ENCODE measurements at regions not wholly inside any gene's neighbourhood (a gene's known extent, or its start where the extent isn't known, plus 50 kb on each side); places are given as distances from the start of the nearest gene placed in this dataset.

DNA sequence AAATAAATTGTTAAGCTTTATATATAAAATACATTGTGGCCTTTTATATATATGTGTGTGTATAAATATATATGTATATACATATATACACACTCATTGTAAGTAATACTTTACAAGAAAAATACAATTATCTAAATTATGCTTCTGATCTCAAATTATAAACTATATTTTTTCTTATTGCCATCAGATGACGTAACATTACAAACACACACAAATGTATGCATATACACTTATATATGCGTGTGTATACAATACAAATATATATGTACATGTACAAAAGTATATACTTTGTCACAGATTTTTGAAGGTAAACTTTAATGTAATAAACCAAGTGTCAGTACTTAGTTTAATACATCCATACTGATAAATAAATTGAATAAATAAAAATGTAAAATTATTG, 278.9 kb upstream of the LMO3 start:
- ATAC-seq = no peak
- DNase-seq = no peak
- in situ Hi-C loops (cut with MboI; ENCODE audit: low sequenced_read_pairs in 4 of 4) (no loop called here), intact Hi-C loops (cut with DNase I; ENCODE audit: low total_unique reads) (no loop called here)
- no peaks in the 10 kb centered on the region for H3K9me3 ChIP-seq
- TF ChIP-seq CTCF (IDR thresholded peaks at IDR 0.05 in 4 of 5, conservative IDR thresholded peaks at IDR 0.05 in 1 of 5) (no peak), POLR2A (IDR thresholded peaks at IDR 0.05) (no peak)
- H3K4me1 ChIP-seq = no peaks in the 10 kb centered on the region
- no peaks in the 10 kb centered on the region for H3K36me3 ChIP-seq
- no peak overlapping the region for H3K4me3 ChIP-seq
- H3K27ac ChIP-seq = no peak overlapping the region
- no peaks in the 10 kb centered on the region for H3K27me3 ChIP-seq

DNA sequence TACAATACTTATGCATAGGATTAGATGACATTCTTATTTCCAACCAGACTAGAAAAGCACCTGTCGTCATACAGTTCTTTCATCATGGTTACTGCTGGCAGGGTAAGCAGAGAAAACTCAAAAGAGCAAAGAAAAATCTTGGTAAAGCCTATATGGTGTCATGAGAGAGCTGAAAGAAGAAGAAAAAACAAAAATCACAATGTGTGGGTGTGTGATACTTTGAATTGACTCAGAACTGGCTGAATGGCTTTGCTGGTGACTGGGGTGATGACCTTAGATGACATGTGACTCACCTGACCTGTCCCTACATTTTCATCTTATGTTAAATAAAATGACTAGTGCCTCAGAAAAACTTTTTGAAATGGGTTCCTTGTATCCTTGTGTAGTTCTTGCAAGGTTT, 278.1 kb upstream of the LMO3 start:
- DNase-seq (no peak), ATAC-seq (no peak)
- Histone ChIP-seq H3K27ac (no peak overlapping the region), H3K4me3 (no peak overlapping the region), H3K27me3 (no peaks in the 10 kb centered on the region), H3K9me3 (no peaks in the 10 kb centered on the region), H3K4me1 (no peaks in the 10 kb centered on the region), H3K36me3 (no peaks in the 10 kb centered on the region)
- in situ Hi-C loops (cut with MboI; ENCODE audit: low sequenced_read_pairs in 4 of 4) (no loop called here), intact Hi-C loops (cut with DNase I; ENCODE audit: low total_unique reads) (no loop called here)
- TF ChIP-seq POLR2A (IDR thresholded peaks at IDR 0.05) (no peak), CTCF (IDR thresholded peaks at IDR 0.05 in 4 of 5, conservative IDR thresholded peaks at IDR 0.05 in 1 of 5) (no peak)

DNA sequence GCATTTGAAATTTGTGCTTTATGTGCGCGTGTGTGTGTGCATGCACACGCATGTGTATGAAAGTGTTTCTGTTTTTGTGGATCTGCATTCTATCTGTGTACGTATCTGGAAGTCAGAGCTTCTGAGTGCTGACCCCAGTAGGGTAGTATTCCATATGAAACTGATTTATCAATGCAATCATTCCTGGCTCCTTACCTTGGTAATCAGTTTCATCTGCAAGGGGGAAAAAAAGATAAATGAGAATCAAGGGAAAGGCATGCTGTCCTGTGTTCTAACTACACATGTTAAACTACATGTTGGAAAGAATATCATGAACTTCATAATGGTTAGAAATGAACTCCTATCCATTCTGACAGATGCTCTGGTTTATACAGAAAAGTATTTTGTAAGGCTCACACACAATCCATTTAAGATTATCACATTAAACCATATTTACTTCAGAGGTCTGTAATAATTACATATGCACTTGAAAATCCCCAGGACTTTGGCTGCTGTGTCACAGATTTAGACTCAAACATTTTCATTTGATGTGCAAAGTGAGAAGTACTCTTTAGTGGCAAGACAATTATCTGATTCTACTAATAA, 276.1 kb upstream of the LMO3 start:
- ATAC-seq = no peak
- TF ChIP-seq POLR2A (IDR thresholded peaks at IDR 0.05) (no peak), CTCF (IDR thresholded peaks at IDR 0.05 in 4 of 5, conservative IDR thresholded peaks at IDR 0.05 in 1 of 5) (no peak)
- in situ Hi-C loops (cut with MboI; ENCODE audit: low sequenced_read_pairs in 4 of 4) (no loop called here), intact Hi-C loops (cut with DNase I; ENCODE audit: low total_unique reads) (no loop called here)
- Histone ChIP-seq H3K9me3 (no peaks in the 10 kb centered on the region), H3K27me3 (no peaks in the 10 kb centered on the region), H3K4me3 (no peak overlapping the region), H3K36me3 (no peaks in the 10 kb centered on the region), H3K4me1 (no peaks in the 10 kb centered on the region), H3K27ac (no peak overlapping the region)
- DNase-seq = no peak

- no peak for TF ChIP-seq CTCF (IDR thresholded peaks at IDR 0.05 in 4 of 5, conservative IDR thresholded peaks at IDR 0.05 in 1 of 5)
- no peak for TF ChIP-seq POLR2A (IDR thresholded peaks at IDR 0.05)
- Histone ChIP-seq H3K4me1 (no peaks in the 10 kb centered on the region), H3K36me3 (no peaks in the 10 kb centered on the region), H3K27ac (no peak overlapping the region), H3K27me3 (no peaks in the 10 kb centered on the region), H3K4me3 (no peak overlapping the region), H3K9me3 (no peaks in the 10 kb centered on the region)
- no peak for DNase-seq
- no peak for ATAC-seq
- in situ Hi-C loops (cut with MboI; ENCODE audit: low sequenced_read_pairs in 4 of 4) (no loop called here), intact Hi-C loops (cut with DNase I; ENCODE audit: low total_unique reads) (no loop called here)
Measured at GRCh38 chr12:16880864-16881285, 274.9 kb upstream of the LMO3 start.

DNA sequence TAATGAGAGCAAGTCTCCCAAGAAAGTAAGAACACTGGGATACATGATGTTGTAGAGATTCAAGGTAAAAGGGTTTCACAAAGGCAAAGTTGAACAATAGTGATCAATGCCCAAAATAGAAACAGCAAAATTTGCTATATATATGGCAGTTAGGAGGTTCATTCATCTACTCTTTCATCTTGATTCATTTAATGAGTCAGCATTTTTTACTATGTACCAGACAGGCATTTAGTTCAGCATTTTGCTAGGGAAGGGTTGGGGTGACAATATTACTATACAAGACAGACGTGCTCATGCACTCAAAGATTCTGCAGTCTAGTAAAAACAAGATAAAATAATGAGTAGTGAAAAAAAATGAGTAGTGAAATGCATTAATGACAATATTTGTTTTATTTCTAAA, 264.9 kb upstream of the LMO3 start:
- DNase-seq (no peak), ATAC-seq (no peak)
- Histone ChIP-seq H3K4me1 (no peaks in the 10 kb centered on the region), H3K27me3 (no peaks in the 10 kb centered on the region), H3K4me3 (no peak overlapping the region), H3K9me3 (no peaks in the 10 kb centered on the region), H3K27ac (no peak overlapping the region), H3K36me3 (no peaks in the 10 kb centered on the region)
- intact Hi-C loops (cut with DNase I; ENCODE audit: low total_unique reads) (no loop called here), in situ Hi-C loops (cut with MboI; ENCODE audit: low sequenced_read_pairs in 4 of 4) (no loop called here)
- no peak for TF ChIP-seq CTCF (IDR thresholded peaks at IDR 0.05 in 4 of 5, conservative IDR thresholded peaks at IDR 0.05 in 1 of 5)
- no peak for TF ChIP-seq POLR2A (IDR thresholded peaks at IDR 0.05)
